HTR-8/SVneo (cell line): ENCODE measurements at regions not wholly inside any gene's neighbourhood (a gene's known extent, or its start where the extent isn't known, plus 50 kb on each side); places are given as distances from the start of the nearest gene placed in this dataset.

ENCODE experiments used
- DNase-seq: peaks from one replicate; pipeline ENCODE4 v3.0.0; 2011; ENCODE audit warnings: low spot score, mixed read lengths; ENCODE audit not compliant: insufficient read length
- FAIRE-seq: peaks from 2 replicates; lab custom pipeline; 2011; peaks lifted over from hg19 to GRCh38; lab: Jason Lieb, UNC

GRCh38 chrX:46310815-46311497 lies 234.3 kb downstream of the ZNF674 start:
- no peak for DNase-seq
- FAIRE-seq, result no peak

- DNase-seq (no peak), FAIRE-seq (no peak)
Observed at GRCh38 chrX:46308110-46308509, 237.1 kb downstream of the ZNF674 start.

- FAIRE-seq (no peak), DNase-seq (no peak)
Observed at GRCh38 chrX:46306103-46306502, 239.1 kb downstream of the ZNF674 start.

GRCh38 chrX:46305431-46305830 lies 239.8 kb downstream of the ZNF674 start:
- FAIRE-seq (no peak), DNase-seq (no peak)

GRCh38 chrX:46301903-46302302 lies 243.3 kb downstream of the ZNF674 start:
- no peak for FAIRE-seq
- DNase-seq, result no peak

- DNase-seq, result no peak
Observed at GRCh38 chrX:46298821-46299220, 246.4 kb downstream of the ZNF674 start.

GRCh38 chrX:46295963-46296362 lies 249.3 kb downstream of the ZNF674 start:
- no peak for FAIRE-seq
- no peak for DNase-seq

More at GRCh38 chrX:46298821-46299220, 246.4 kb downstream of the ZNF674 start:
- no peak for FAIRE-seq

GRCh38 chrX:46294234-46294633 lies 251.0 kb downstream of the ZNF674 start:
- FAIRE-seq (no peak), DNase-seq (no peak)

GRCh38 chrX:46279925-46280313 lies 265.3 kb downstream of the ZNF674 start:
- FAIRE-seq, result no peak
- DNase-seq, result no peak

- FAIRE-seq (no peak), DNase-seq (no peak)
Observed at GRCh38 chrX:46279214-46279924, 265.9 kb downstream of the ZNF674 start.

GRCh38 chrX:46278572-46278971 lies 266.6 kb downstream of the ZNF674 start:
- DNase-seq (no peak), FAIRE-seq (no peak)

- FAIRE-seq (no peak), DNase-seq (no peak)
Observed at GRCh38 chrX:46268412-46268811, 276.8 kb downstream of the ZNF674 start.

- DNase-seq, result no peak
- FAIRE-seq, result no peak
Observed at GRCh38 chrX:46263494-46263893, 281.7 kb downstream of the ZNF674 start.

GRCh38 chrX:46262304-46262703 lies 282.9 kb downstream of the ZNF674 start:
- no peak for FAIRE-seq
- no peak for DNase-seq

GRCh38 chrX:46260499-46260898 lies 284.7 kb downstream of the ZNF674 start:
- DNase-seq, result no peak
- FAIRE-seq, result no peak

- no peak for FAIRE-seq
- no peak for DNase-seq
Observed at GRCh38 chrX:46258356-46258755, 286.9 kb downstream of the ZNF674 start.

GRCh38 chrX:46257451-46257879 lies 287.8 kb downstream of the ZNF674 start:
- DNase-seq (no peak), FAIRE-seq (no peak)

GRCh38 chrX:46256875-46257274 lies 288.3 kb downstream of the ZNF674 start:
- FAIRE-seq (no peak), DNase-seq (no peak)

GRCh38 chrX:46255046-46255445 lies 290.2 kb downstream of the ZNF674 start:
- DNase-seq (no peak), FAIRE-seq (no peak)

- DNase-seq (no peak), FAIRE-seq (no peak)
Observed at GRCh38 chrX:46254641-46255040, 290.6 kb downstream of the ZNF674 start.

GRCh38 chrX:46251755-46252154 lies 293.5 kb downstream of the ZNF674 start:
- FAIRE-seq (peak; percentile 9), DNase-seq (peak; percentile 43)

GRCh38 chrX:46250151-46250550 lies 295.1 kb downstream of the ZNF674 start:
- FAIRE-seq (no peak), DNase-seq (no peak)
